Spinal cord (tissue), 9 donors: ENCODE measurements at regions not wholly inside any gene's neighbourhood (a gene's known extent, or its start where the extent isn't known, plus 50 kb on each side); places are given as distances from the start of the nearest gene placed in this dataset.

ENCODE experiments used
- DNase-seq, 6 donors: peaks; one replicate each; pipeline versions ENCODE4 v3.0.0 to v3.0.0-alpha.2; 2013 to 2015; ENCODE audit warnings: low spot score in 6 of 6, low read depth in 4 of 6
- H3K27ac ChIP-seq: one replicate; pipeline ENCODE4 v1.5.1; 2013; ENCODE audit warnings: low read depth, low read length, control low read depth
- H3K27me3 ChIP-seq: one replicate; pipeline ENCODE4 v1.6.1; 2013; ENCODE audit warnings: low read length; ENCODE audit not compliant: control insufficient read depth, insufficient read depth
- H3K36me3 ChIP-seq: one replicate; pipeline ENCODE4 v1.6.1; 2013; ENCODE audit warnings: low read length; ENCODE audit not compliant: control insufficient read depth, insufficient read depth
- H3K4me1 ChIP-seq: one replicate; pipeline ENCODE4 v1.6.1; 2013; ENCODE audit warnings: low read length; ENCODE audit not compliant: control insufficient read depth, insufficient read depth
- H3K4me3 ChIP-seq: one replicate; pipeline ENCODE4 v1.5.1; 2013; ENCODE audit warnings: low read depth, low read length, control low read depth
- H3K9me3 ChIP-seq: one replicate; pipeline ENCODE4 v1.6.1; 2013; ENCODE audit warnings: low read length; ENCODE audit not compliant: control insufficient read depth, insufficient read depth
- WGBS: methylation state at CpG from one replicate; pipeline ENCODE4 v1.1.5; 2013; ENCODE audit warnings: missing lambda C conversion rate; ENCODE audit not compliant: insufficient coverage; 5-methylcytosine and 5-hydroxymethylcytosine counted together
- donor health status: healthy.

GRCh38 chr1:119316870-119317416 is 51.6 kb upstream of the HAO2 start:
- DNase-seq = no peak
- H3K27ac ChIP-seq = no peak overlapping the region
- 80% methylated on average over 14 of the region's 18 CpGs for whole genome bisulfite sequencing
- H3K27me3 ChIP-seq = no peaks in the 10 kb centered on the region
- H3K4me1 ChIP-seq = no peaks in the 10 kb centered on the region
- no peaks in the 10 kb centered on the region for H3K36me3 ChIP-seq
- no peaks in the 10 kb centered on the region for H3K9me3 ChIP-seq
- H3K4me3 ChIP-seq = no peak overlapping the region

DNA sequence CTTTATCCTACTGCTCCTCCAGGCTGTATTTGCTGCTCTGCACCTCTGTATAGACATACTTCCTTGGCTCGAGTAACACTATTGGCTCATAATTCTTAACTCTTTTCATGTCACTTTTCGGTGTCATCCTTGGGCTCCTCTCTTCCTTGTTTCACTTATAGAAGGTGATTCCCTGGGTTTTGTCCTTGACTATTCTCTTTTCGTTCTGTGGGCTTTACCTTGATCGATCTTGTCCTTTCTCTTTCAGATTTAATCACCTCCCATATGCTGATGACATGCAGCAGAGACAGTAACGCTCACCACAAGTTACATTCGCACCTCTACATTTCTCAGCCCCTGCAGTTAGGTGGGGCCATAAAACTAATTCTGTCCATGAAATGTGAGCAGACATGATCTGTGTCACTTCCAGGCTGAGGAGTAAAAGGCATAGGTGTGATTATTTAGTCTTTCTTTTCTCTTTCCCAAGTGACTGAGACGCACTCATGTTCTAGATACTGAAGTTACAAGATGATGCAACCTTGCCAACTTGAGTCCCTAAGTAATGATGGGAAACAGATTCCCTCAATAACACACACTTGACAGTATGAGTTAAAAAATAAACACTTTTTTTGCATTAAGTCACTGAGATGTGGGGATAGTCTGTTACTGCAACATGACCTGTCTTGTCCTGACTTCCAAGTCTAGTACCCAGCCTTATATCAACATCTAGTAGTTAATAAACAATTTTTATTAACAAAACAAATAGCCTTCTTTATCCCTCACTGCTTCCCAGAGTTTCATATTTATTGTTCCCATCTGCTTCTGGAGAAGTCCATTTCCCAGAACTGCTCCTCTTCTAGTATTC is 49.9 kb upstream of the HAO2 start:
- Histone ChIP-seq H3K4me1 (no peaks in the 10 kb centered on the region), H3K27ac (no peak overlapping the region), H3K27me3 (no peaks in the 10 kb centered on the region), H3K4me3 (no peak overlapping the region), H3K9me3 (no peaks in the 10 kb centered on the region), H3K36me3 (no peaks in the 10 kb centered on the region)
- 77% methylated on average over 4 of the region's 7 CpGs for WGBS
- no peak for DNase-seq
